PC-9 (cell line): ENCODE measurements at regions not wholly inside any gene's neighbourhood (a gene's known extent, or its start where the extent isn't known, plus 50 kb on each side); places are given as distances from the start of the nearest gene placed in this dataset.

Experiments
- CTCF ChIP-seq: fragments of 200-600 bp; sonication (generic); conservative IDR thresholded peaks from 2 replicates; pipeline ENCODE4 v1.6.1; 2017; ENCODE audit warnings: mixed run types, antibody characterized with exemption, mild to moderate bottlenecking, moderate library complexity
- EZH2 ChIP-seq: fragments of 200-600 bp; sonication (generic); IDR thresholded peaks from 2 replicates; pipeline ENCODE4 v1.8.0; 2017; ENCODE audit warnings: antibody characterized with exemption, low read depth

- TF ChIP-seq CTCF (no peak), EZH2 (no peak)
These were observed 64.9 kb upstream of the ZCCHC2 start for GRCh38 chr18:62457877-62458276.
